Muscle layer of colon (tissue), 2 donors: ENCODE measurements at regions not wholly inside any gene's neighbourhood (a gene's known extent, or its start where the extent isn't known, plus 50 kb on each side); places are given as distances from the start of the nearest gene placed in this dataset.

Experiments used
- H3K27ac ChIP-seq: one replicate; pipeline ENCODE4 v1.7.0; 2013; ENCODE audit warnings: low read depth, mild to moderate bottlenecking, low read length, moderate library complexity
- H3K27me3 ChIP-seq, 2 donors: one replicate each; pipeline ENCODE4 v1.7.0; 2013; ENCODE audit warnings: low read length in 2 of 2, mild to moderate bottlenecking in 2 of 2; ENCODE audit not compliant: insufficient read depth in 2 of 2, control insufficient read depth in 1 of 2
- H3K36me3 ChIP-seq: one replicate; pipeline ENCODE4 v1.7.0; 2013; ENCODE audit warnings: mild to moderate bottlenecking, low read length; ENCODE audit not compliant: insufficient read depth
- H3K4me1 ChIP-seq: one replicate; pipeline ENCODE4 v1.7.0; 2013; ENCODE audit warnings: mild to moderate bottlenecking, low read length; ENCODE audit not compliant: insufficient read depth
- H3K4me3 ChIP-seq, 2 donors: one replicate each; pipeline ENCODE4 v1.7.0; 2013; ENCODE audit warnings: low read length in 2 of 2, low read depth in 1 of 2, mild to moderate bottlenecking in 1 of 2, moderate library complexity in 1 of 2
- H3K9ac ChIP-seq: one replicate; pipeline ENCODE4 v1.7.0; 2013; ENCODE audit warnings: low read length
- H3K9me3 ChIP-seq: one replicate; pipeline ENCODE4 v1.7.0; 2013; ENCODE audit warnings: mild to moderate bottlenecking, low read length
- donor health status: abdominal sarcoma.
- donor health status: Adenocarcinoma of cecum.

DNA sequence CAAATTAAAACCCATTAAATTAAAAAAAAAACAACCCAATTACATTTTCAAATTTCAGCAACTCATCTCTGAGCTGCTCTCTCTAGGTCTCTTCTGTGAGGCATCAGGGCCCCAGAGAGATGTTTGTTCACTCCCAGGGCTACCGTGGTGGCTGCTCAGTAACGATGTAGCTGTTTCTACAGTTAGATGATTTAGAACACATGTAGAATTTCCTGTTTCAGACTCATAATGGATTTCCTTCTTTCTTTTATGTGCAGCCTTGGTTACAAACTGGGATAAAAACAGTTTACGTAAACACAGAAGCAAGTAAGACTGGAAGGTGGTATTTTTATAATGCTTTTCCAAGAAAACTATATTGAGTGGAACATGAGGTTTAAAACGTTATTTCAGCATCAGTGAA lies 116.1 kb upstream of the CCN2 start:
- Histone ChIP-seq H3K4me1 (no peaks in the 10 kb centered on the region), H3K27ac (no peak overlapping the region), H3K36me3 (no peaks in the 10 kb centered on the region), H3K27me3 (no peaks in the 10 kb centered on the region), H3K9me3 (no peaks in the 10 kb centered on the region), H3K9ac (no peak overlapping the region), H3K4me3 (no peak overlapping the region)

DNA sequence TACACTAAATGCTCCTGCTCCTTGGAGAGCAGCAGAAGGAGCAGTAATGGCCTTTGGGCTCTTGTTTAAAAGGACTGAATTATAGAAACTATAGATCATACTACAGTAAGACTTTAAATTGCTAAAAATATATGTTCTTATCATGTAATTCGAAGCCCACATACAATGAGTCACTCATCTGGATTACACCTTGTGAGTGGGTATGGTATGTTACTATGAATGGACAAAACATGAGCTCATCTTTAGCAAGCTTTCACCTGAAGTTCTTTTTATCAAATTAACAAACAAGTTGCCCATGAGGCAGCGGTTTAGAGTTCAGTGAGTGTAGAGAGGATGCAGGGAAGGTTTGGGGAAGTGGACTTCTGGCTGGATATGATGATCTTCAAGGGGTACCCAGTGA lies 114.4 kb upstream of the CCN2 start:
- Histone ChIP-seq H3K27ac (no peak overlapping the region), H3K4me3 (no peak overlapping the region), H3K4me1 (no peaks in the 10 kb centered on the region), H3K9me3 (no peaks in the 10 kb centered on the region), H3K36me3 (no peaks in the 10 kb centered on the region), H3K27me3 (no peaks in the 10 kb centered on the region), H3K9ac (no peak overlapping the region)

DNA sequence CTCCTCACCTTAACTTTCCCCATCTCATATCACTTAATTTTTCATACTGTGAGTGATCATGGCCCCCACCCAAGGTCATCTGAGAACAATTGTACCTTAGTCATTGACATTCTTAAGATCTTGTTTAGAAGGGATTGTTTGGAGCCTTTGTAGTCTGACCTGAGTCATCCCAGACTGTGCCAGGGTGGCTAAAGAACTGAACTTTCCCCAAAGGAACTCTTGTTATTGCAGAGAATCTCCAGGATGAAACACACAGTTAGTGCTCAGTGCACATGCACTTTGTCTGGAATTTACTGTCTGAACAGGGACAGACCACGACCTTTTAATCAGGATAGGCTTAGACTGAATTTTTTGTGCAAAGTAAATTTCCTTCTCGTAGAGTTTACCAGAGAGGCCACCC lies 112.6 kb upstream of the CCN2 start:
- Histone ChIP-seq H3K4me1 (peaks cover 5% of the 10 kb centered on the region), H3K36me3 (no peaks in the 10 kb centered on the region), H3K9me3 (no peaks in the 10 kb centered on the region), H3K9ac (no peak overlapping the region), H3K4me3 (no peak overlapping the region), H3K27me3 (no peaks in the 10 kb centered on the region), H3K27ac (no peak overlapping the region)

DNA sequence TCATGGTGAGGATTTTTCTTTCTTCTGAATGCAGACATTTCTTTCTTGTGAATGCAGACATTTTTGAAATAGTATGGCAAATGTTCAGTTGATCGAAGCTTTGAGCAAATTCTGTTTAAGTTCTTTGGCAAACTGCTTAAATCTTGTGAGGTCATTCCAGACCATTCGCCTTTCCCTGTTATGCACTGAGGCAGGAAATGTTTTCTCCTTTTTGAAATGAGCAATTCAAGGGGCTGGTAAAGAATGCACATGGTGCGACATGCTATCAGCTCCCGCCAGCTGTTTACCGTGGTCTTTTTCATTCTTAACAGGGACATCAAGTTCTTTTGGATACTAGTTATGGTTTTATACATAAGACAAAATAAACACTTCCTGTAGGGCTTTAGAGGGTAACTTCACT lies 112.0 kb upstream of the CCN2 start:
- Histone ChIP-seq H3K4me3 (no peak overlapping the region), H3K27me3 (no peaks in the 10 kb centered on the region), H3K27ac (no peak overlapping the region), H3K9me3 (no peaks in the 10 kb centered on the region), H3K4me1 (peaks cover 9% of the 10 kb centered on the region), H3K9ac (no peak overlapping the region), H3K36me3 (no peaks in the 10 kb centered on the region)

DNA sequence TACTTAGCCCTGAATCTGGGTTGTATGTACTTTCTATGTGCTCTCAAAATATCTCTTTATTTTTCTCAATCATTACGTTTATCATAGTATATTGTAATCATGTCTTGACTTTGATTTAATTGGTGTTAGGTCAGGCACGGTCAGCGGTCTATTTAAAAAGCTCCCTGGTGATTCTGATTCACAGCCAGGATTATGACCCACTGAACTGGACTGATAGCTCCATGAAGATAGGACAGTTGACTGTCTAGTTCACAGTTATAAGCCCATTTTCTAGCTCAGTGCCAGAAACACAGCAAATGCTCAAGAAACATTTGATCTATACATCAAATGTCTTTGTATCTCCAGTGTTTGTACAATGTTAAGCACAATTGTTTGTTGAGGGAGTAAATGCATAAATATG lies 111.5 kb upstream of the CCN2 start:
- H3K36me3 ChIP-seq: no peaks in the 10 kb centered on the region
- peaks cover 11% of the 10 kb centered on the region for H3K4me1 ChIP-seq
- H3K27ac ChIP-seq: no peak overlapping the region
- no peaks in the 10 kb centered on the region for H3K9me3 ChIP-seq
- no peak overlapping the region for H3K4me3 ChIP-seq
- no peak overlapping the region for H3K9ac ChIP-seq
- H3K27me3 ChIP-seq: no peaks in the 10 kb centered on the region

DNA sequence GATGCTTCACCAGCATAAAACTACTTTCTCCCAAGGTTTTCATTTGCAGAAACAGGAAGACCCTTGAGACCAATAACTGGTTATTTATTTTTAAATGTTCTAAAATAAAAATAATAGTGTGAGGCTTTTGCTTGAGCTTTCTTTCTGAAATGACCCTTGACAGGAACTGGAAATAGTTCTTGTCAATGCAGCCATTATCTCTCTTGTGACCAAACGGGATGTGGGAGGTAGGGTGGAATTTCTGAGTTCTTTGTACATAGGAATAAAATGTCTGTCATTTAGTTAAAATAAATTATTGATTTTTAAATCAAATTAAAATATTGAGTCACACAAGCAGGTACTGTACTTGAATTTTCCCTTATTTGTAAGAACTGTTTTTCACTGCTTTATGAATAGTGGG lies 110.2 kb upstream of the CCN2 start:
- Histone ChIP-seq H3K9me3 (no peaks in the 10 kb centered on the region), H3K9ac (no peak overlapping the region), H3K27ac (no peak overlapping the region), H3K36me3 (no peaks in the 10 kb centered on the region), H3K4me1 (peaks cover 11% of the 10 kb centered on the region), H3K4me3 (no peak overlapping the region), H3K27me3 (no peaks in the 10 kb centered on the region)

DNA sequence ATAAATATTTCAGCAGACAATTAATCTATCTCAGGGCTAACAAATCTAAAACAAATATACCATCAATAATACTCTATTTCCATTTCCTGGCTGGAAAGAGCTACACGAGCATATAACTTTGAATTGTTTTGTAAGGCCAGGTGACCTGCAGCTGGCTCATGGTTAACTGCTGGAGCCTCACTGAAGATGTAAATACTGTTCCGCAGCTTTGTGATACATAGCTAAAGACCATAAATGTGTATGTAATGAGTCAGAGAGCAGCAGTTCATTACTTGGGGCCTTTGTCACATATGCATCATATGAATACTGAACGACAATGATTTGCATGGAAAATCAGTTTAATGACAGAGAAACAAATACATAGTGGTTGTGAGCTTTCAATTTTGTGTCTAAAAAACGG lies 109.4 kb upstream of the CCN2 start:
- H3K9ac ChIP-seq: no peak overlapping the region
- H3K4me3 ChIP-seq: no peak overlapping the region
- peaks cover 11% of the 10 kb centered on the region for H3K4me1 ChIP-seq
- no peak overlapping the region for H3K27ac ChIP-seq
- H3K27me3 ChIP-seq: no peaks in the 10 kb centered on the region
- no peaks in the 10 kb centered on the region for H3K36me3 ChIP-seq
- no peaks in the 10 kb centered on the region for H3K9me3 ChIP-seq

DNA sequence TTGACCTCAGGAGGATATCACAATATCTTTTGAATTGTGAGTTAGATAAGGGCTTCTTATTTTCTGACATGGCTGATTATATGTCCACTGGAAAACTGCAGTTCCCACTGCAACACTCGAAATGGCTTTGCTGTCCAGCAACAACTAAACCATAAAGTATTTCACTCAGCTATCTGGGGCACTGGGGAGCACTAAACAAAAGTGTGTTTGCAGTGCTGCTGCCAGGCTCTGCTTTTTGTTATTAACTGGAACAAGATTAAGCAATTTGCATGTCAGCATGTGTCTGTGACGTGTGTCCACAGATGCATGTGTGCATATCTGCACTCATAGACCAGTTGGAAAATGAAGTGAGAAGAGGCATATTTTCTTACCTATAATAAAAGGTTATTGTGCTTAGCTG lies 107.8 kb upstream of the CCN2 start:
- no peak overlapping the region for H3K9ac ChIP-seq
- no peaks in the 10 kb centered on the region for H3K9me3 ChIP-seq
- H3K27ac ChIP-seq: no peak overlapping the region
- no peaks in the 10 kb centered on the region for H3K36me3 ChIP-seq
- H3K27me3 ChIP-seq: no peaks in the 10 kb centered on the region
- no peak overlapping the region for H3K4me3 ChIP-seq
- H3K4me1 ChIP-seq: peaks cover 11% of the 10 kb centered on the region

DNA sequence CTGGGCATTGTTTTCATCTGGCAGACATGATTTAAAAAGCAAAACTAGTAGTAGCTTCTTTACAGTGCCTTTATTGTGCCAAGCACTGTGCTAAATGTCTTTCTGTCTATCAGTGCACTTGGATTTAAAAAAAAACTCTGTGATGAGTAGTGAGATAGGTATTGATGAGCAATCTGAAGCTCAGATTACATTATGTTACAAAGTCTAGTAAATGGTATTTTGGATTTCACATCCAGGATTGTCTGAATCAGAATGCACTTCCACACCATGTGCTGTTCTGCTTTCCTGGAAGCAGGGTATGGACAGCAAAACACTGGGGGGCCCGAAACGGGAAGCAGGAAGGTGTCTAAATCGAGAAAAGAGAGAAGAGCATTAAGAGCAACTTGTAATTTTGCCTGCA lies 103.4 kb upstream of the CCN2 start:
- Histone ChIP-seq H3K4me3 (no peak overlapping the region), H3K4me1 (peaks cover 11% of the 10 kb centered on the region), H3K27me3 (no peaks in the 10 kb centered on the region), H3K9ac (no peak overlapping the region), H3K9me3 (no peaks in the 10 kb centered on the region), H3K27ac (no peak overlapping the region), H3K36me3 (no peaks in the 10 kb centered on the region)

DNA sequence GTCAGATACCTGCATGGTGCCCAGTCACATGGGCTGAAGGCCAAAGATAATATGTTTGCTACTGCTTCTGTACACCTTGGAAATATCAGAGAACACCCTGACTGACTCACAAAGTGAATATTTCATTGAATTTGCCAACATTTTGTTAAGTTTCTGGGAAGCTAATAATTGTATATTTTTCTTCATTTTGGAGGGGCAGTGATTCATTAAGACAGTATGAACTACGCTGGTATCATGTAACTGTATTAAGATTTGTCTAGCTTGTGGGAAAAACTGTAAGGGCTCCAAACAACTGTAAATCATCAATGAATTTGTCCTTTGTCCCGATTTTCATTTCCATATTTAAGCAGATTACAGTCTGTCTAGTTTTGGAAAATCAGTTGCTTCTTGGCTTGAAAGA lies 102.3 kb upstream of the CCN2 start:
- Histone ChIP-seq H3K4me1 (peaks cover 5% of the 10 kb centered on the region), H3K27me3 (no peaks in the 10 kb centered on the region), H3K9me3 (no peaks in the 10 kb centered on the region), H3K36me3 (no peaks in the 10 kb centered on the region), H3K27ac (no peak overlapping the region), H3K9ac (no peak overlapping the region), H3K4me3 (no peak overlapping the region)

DNA sequence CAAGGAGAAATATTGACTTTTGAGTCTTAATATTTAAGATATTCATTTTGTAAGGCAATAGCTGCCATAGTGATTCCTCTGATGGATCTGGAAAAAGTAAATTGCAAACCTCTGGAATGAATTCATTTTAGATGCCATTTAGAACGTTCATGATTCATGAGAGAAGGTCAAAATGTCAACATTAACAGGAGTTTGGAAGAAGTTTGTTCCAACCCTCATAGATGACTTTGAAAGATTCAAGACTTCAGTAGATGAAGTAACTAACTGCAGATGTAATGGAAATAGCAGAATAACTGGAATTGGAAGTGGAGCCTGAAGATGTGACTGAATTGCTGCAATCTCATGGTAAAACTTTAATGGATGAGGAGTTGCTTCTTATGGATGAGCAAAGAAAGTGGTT lies 100.9 kb upstream of the CCN2 start:
- Histone ChIP-seq H3K4me1 (no peaks in the 10 kb centered on the region), H3K27me3 (no peaks in the 10 kb centered on the region), H3K9me3 (no peaks in the 10 kb centered on the region), H3K4me3 (no peak overlapping the region), H3K9ac (no peak overlapping the region), H3K36me3 (no peaks in the 10 kb centered on the region), H3K27ac (no peak overlapping the region)

DNA sequence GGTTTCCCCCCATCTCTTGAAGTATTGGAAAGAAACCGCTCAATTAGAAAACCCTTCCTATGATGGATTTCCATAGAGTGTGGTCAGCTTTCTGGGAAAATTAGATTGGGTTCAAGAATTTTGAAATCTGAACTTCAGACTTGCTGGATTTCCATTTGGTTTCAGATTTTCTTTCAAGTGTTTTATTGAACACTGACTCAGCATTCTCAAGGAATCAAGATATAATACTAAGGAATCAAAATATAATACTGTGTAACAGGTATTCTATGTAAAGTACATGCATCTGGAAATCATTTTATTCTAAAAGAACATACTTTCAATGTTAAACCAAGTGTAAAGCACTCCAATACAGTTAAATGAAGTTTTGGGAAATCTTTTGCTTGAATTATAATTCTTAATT lies 94.7 kb upstream of the CCN2 start:
- Histone ChIP-seq H3K36me3 (no peaks in the 10 kb centered on the region), H3K27me3 (no peaks in the 10 kb centered on the region), H3K9ac (no peak overlapping the region), H3K4me3 (no peak overlapping the region), H3K27ac (no peak overlapping the region), H3K9me3 (no peaks in the 10 kb centered on the region), H3K4me1 (no peaks in the 10 kb centered on the region)
